Activated CD8-positive, alpha-beta T cell treated with anti-CD3 and anti-CD28 coated beads for 36 hours (primary cell): ENCODE measurements at regions not wholly inside any gene's neighbourhood (a gene's known extent, or its start where the extent isn't known, plus 50 kb on each side); places are given as distances from the start of the nearest gene placed in this dataset.

Experiments used
- ATAC-seq: fragments of 200-7000 bp; cut with Tn5 transposase; one replicate; pipeline ENCODE4 v1.10.0; 2021; ENCODE audit warnings: mild to moderate bottlenecking, moderate library complexity
- CTCF ChIA-PET: fragments of 350-600 bp; sonication (Branson Sonifier 250); formaldehyde crosslinking; loops from one replicate; lab custom pipeline; 2021; ENCODE audit warnings: antibody characterized with exemption; lab: Charles Lee
- POLR2A ChIA-PET: fragments of 350-600 bp; sonication (Branson Sonifier 250); formaldehyde crosslinking; loops from one replicate; lab custom pipeline; 2021; ENCODE audit warnings: antibody characterized with exemption; lab: Charles Lee
- DNase-seq: peaks from one replicate; pipeline ENCODE4 v3.0.0-alpha.2; 2020
- H3K27ac Mint-ChIP-seq: one replicate; pipeline ENCODE4 v1.8.0; 2021; ENCODE audit warnings: mild to moderate bottlenecking, mixed read lengths
- H3K27me3 Mint-ChIP-seq: one replicate; pipeline ENCODE4 v1.8.0; 2021; ENCODE audit warnings: mixed read lengths
- H3K36me3 Mint-ChIP-seq: one replicate; pipeline ENCODE4 v1.8.0; 2021; ENCODE audit warnings: low read depth, mixed read lengths
- H3K4me1 Mint-ChIP-seq: one replicate; pipeline ENCODE4 v1.8.0; 2021; ENCODE audit warnings: low read depth, mixed read lengths
- H3K4me3 Mint-ChIP-seq: one replicate; pipeline ENCODE4 v1.8.0; 2021; ENCODE audit warnings: mild to moderate bottlenecking, moderate library complexity, mixed read lengths
- H3K9me3 Mint-ChIP-seq: one replicate; pipeline ENCODE4 v1.8.0; 2021; ENCODE audit warnings: mixed read lengths
- CTCF ChIP-seq: fragments of 200-600 bp; IDR thresholded peaks from one replicate; pipeline ENCODE4 v1.8.0; 2022; ENCODE audit warnings: antibody characterized with exemption, mild to moderate bottlenecking
- intact Hi-C: fragments of 100-400 bp; cut with micrococcal nuclease; formaldehyde crosslinking; loops from one replicate; pipeline ENCODE4 v1.10.0; 2022

DNA sequence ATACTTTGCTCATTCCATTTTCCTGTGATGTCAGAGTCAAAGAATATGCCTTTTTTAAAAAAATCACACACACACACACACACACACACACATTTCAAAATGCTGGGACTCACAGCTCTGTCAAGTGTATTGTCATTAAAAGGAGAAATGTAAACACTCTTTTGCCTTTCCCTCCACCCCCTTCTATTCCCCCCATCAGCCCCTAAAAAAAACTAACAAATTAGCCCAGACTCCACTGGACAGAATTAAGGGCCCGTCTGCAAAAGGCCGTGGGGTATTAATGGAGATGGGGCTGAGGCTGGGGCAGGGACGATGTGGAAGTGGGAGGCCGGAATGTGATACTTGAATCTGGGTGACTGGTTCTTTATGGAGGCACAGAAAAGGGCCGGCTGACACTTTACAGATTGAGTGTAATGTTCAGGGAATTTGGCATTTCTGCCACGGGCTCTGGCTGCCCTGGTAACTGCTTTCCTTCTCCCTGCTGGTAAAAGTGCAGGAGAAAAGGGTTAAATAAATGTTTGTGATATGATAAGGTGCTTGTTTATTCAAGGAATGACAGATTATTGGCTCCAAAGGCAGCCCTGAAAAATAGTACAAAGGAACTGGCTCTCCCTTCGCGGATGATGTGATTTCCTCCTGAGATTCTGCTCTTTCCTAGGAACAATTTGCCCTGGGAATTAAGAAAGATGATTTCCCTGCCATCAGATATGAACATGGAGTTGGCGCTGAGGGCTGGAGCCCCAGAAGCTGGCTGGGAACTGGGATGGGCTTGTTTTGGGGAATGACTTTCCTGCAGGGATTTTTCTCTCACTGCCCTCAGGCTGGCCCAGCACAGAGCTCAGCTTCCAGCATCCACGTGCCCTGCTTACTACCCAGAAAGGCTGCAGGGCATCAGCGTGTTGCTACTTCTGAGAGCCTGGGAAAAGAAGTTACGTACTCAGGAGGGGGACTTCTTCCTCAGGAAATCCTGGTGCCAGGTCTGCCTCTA is 52.8 kb upstream of the CTAGE1 start:
- intact Hi-C loops = no loop called here
- no peak for TF ChIP-seq CTCF
- H3K27me3 Mint-ChIP-seq = peaks cover 2% of the 10 kb centered on the region

GRCh38 chr18:22471546-22472131 is 53.9 kb upstream of the CTAGE1 start:
- Mint-ChIP-seq H3K4me3 (no peak overlapping the region), H3K36me3 (no peaks in the 10 kb centered on the region), H3K4me1 (no peaks in the 10 kb centered on the region), H3K9me3 (no peaks in the 10 kb centered on the region), H3K27ac (no peak overlapping the region), H3K27me3 (peaks cover 2% of the 10 kb centered on the region)
- ATAC-seq (no peak), DNase-seq (no peak)
- ChIA-PET CTCF (no interaction called here), POLR2A (no interaction called here)
- intact Hi-C loops = no loop called here
- TF ChIP-seq CTCF = no peak

More for the DNA sequence above, 52.8 kb upstream of the CTAGE1 start:
- POLR2A ChIA-PET = no interaction called here
- ATAC-seq = no peak
- Mint-ChIP-seq H3K4me1 (peaks cover 2% of the 10 kb centered on the region), H3K36me3 (no peaks in the 10 kb centered on the region), H3K27ac (no peak overlapping the region), H3K9me3 (no peaks in the 10 kb centered on the region), H3K4me3 (no peak overlapping the region)
- CTCF ChIA-PET = no interaction called here
- DNase-seq = no peak

DNA sequence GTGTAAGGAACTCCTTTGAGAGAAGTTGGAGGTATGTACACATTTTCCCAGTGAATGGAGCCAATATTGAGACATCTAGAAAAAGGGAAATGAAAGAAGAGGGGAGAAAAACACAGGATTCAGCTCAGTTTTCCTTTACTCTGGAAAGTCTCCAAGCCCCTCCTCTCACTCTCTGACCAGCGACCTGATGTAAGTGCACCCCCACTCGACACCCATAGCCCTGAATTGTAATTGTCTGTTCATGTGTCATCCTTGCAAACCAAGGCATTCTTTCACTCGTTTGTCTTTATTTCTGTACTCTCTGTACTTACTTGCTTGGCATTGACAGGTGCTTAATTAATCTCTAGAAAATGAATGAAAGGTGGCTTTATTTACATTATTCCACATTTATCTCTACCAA is 55.7 kb upstream of the CTAGE1 start:
- ATAC-seq (no peak), DNase-seq (no peak)
- Mint-ChIP-seq H3K4me3 (no peak overlapping the region), H3K27me3 (peaks cover 2% of the 10 kb centered on the region), H3K4me1 (no peaks in the 10 kb centered on the region), H3K9me3 (no peaks in the 10 kb centered on the region), H3K36me3 (no peaks in the 10 kb centered on the region), H3K27ac (no peak overlapping the region)
- no peak for TF ChIP-seq CTCF
- CTCF ChIA-PET = no interaction called here
- intact Hi-C loops = no loop called here
- POLR2A ChIA-PET = no interaction called here

DNA sequence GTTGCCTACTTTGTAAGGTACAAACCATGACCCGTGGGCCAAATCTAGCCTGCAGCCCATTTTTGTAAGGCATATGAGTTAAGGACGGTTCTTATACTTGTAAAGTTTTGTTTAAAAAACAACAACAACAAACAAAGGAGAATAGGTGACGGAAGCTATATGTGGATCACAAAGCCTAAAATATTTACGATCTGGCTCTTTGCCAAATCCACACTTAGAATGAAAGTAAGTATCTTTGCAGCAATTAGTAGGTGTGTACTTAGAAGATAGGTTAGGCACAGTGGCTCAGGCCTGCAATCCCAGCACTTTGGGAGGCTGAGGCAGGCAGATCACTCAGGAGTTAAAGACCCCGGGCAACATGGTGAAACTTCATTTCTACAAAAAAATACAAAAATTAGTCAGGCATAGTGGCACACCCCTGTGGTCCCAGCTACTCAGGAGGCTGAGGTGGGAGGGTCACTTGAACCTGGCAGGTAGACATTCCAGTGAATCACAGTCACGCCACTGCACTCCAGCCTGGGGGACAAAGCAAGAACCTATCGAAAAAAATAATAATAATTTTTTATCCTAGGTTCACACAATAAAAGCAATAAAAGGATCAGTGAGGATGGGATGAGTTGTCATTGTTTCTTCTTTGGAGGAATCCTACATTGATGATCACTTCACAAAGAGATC is 57.8 kb upstream of the CTAGE1 start:
- POLR2A ChIA-PET = interaction anchor here (0.9 kb wide), 1 partner anchor 19 kb away, joined by 3 read pairs; no protein-coding TSS in a partner anchor

More for the DNA sequence above, 57.8 kb upstream of the CTAGE1 start:
- DNase-seq (no peak), ATAC-seq (no peak)
- Mint-ChIP-seq H3K27ac (no peak overlapping the region), H3K9me3 (no peaks in the 10 kb centered on the region), H3K27me3 (peaks cover 2% of the 10 kb centered on the region), H3K36me3 (no peaks in the 10 kb centered on the region), H3K4me3 (no peak overlapping the region), H3K4me1 (no peaks in the 10 kb centered on the region)
- TF ChIP-seq CTCF = no peak
- intact Hi-C loops = no loop called here
- CTCF ChIA-PET = no interaction called here
